ENCODE measurements at regions not wholly inside any gene's neighbourhood (a gene's known extent, or its start where the extent isn't known, plus 50 kb on each side); places are given as distances from the start of the nearest gene placed in this dataset.
A peak's percentile ranks its signal among the peaks of the same experiment; 100 is the strongest.
"Not testable (repeated sequence)": the region's sequence is repeated elsewhere in the genome, so short reads cannot be mapped to it uniquely, and the experiment has no call there.

DNA sequence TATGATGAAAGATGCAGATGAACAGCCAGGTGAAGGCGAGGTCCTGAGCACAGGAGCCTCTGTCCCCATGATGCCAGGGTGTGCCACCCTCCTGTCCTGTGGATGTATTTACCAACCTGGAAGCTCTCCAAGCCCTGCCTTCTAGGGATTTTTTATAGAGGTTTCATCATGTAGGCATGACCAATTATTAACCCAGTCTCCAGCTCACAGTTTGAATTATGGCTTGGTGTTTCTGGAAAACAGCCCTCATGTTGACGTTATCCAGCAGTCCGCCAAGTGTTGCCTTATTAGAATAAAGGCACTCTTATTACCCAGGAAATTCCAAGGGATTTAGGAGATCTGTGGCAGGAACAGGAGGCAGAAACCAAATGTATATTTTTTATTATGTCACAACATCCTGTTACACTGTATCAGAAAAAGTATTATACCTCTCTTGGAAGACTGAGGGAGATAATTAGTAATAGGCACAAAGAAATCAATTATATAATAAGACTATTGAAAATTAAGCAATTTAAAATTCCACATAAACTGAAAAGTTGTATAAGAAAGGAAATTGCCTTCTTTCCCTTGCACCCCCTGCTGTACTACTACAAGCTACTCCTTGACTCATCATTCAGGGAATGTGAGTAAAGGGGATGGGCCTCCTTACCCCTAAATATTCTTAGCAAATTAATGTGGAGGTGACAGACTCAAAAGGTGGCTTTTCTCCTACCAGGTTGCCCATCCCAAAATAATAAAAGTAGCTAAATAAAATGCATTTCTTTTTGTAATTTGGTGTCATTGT, 129.6 kb downstream of the ZNF330 start:
- Mint-ChIP-seq H3K36me3 (ENCODE audit: low read depth) (no peaks in the 10 kb centered on the region), H3K4me1 (peaks cover 4% of the 10 kb centered on the region), H3K4me3 (no peak overlapping the region), H3K27ac (no peak overlapping the region), H3K27me3 (peaks cover 16% of the 10 kb centered on the region)
- ATAC-seq: no peak
- no peaks in the 10 kb centered on the region for H3K9me3 ChIP-seq (ENCODE audit: control insufficient read depth, low read length, poor library complexity, severe bottlenecking)
- no peak for DNase-seq

DNA sequence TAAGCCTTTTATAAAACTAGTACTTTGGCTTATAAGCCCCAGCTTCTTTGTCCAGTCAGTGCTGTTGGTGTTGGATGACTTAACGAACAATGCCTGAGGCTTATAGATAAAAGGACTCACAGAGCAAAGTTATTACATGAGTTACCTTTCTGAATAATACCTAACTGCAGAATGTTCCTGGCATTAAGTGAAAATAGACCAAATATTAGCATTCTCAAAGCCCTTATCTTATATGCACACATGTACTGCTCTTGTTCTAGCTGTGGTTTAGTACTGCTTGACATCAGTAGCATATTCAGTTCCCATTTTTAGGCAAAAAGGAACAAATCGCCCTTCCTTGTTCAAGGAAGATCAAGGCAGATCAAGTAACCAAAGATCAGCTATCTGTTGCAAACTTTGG, 131.6 kb downstream of the ZNF330 start:
- no peaks in the 10 kb centered on the region for H3K36me3 Mint-ChIP-seq (ENCODE audit: low read depth)
- H3K4me3 Mint-ChIP-seq: no peak overlapping the region
- DNase-seq: no peak
- peaks cover 10% of the 10 kb centered on the region for H3K27me3 Mint-ChIP-seq
- H3K9me3 ChIP-seq (ENCODE audit: control insufficient read depth, low read length, poor library complexity, severe bottlenecking): no peaks in the 10 kb centered on the region
- H3K4me1 Mint-ChIP-seq: peaks cover 4% of the 10 kb centered on the region
- no peak overlapping the region for H3K27ac Mint-ChIP-seq
- ATAC-seq: no peak

DNA sequence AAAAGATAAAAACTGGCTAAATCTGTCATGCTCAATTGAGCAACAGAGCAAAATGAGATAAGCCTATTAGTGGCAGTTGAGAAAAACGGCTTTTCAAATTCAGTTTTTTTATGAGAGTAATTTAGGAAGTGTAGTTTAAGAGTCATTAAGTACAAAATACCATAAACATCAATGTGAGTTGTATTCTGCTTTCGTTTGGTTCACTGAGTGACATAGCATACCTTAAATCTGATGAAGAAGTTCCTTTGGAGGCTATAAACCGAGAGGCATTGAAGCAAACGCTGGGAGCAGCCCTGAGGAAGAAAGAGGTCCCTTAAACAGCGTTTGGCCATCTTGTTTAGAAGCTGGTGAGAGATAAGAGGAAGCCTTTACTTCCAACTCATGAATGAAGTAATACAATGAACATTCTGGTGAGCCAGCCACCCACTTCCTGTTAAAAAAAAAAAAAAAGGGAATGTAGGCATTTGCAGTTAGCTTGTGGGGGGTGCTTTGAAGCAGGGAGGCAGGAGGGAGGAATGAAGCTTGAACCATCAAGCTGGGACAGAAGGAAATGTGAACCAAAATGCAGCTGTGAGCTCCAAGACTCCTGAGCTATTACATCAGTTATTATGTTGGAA, 132.3 kb downstream of the ZNF330 start:
- DNase-seq (no peak), ATAC-seq (peak; percentile 12)
- Mint-ChIP-seq H3K27ac (no peak overlapping the region), H3K36me3 (ENCODE audit: low read depth) (no peaks in the 10 kb centered on the region), H3K4me1 (peaks cover 4% of the 10 kb centered on the region), H3K4me3 (no peak overlapping the region), H3K27me3 (peaks cover 10% of the 10 kb centered on the region)
- no peaks in the 10 kb centered on the region for H3K9me3 ChIP-seq (ENCODE audit: control insufficient read depth, low read length, poor library complexity, severe bottlenecking)

DNA sequence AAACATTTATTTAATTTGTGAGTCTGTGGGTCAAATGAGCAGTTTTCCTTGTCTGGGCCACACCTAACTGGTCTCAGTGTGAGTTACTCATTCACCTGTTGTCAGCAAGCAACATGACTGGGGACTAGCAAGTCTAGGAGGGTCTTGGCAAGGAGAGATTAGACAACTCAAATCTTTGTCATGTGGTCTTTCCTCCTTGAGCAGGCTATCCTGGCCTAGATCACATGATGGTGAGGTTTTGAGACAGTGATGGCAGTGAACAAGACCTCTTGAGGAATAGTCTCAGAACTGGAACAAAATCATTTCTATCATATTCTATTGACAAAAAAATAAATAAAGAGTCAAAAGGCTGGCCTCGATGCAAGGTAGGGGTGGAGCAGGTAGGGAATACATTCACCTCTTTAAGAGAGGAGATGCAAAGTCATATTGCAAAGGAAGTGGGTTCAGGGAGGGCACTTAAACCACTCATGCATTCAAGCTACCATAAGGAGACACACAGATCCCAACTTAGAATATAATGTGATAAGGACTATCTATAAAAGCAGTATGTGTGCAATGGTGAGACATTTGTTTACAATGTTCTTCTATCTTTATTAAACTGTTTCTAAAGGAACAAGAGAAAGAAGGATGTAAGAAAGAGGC, 135.7 kb downstream of the ZNF330 start:
- no peak overlapping the region for H3K4me3 Mint-ChIP-seq
- no peaks in the 10 kb centered on the region for H3K9me3 ChIP-seq (ENCODE audit: control insufficient read depth, low read length, poor library complexity, severe bottlenecking)
- DNase-seq (no peak), ATAC-seq (no peak)
- no peaks in the 10 kb centered on the region for H3K27me3 Mint-ChIP-seq
- no peaks in the 10 kb centered on the region for H3K36me3 Mint-ChIP-seq (ENCODE audit: low read depth)
- H3K27ac Mint-ChIP-seq: no peak overlapping the region
- H3K4me1 Mint-ChIP-seq: peaks cover 4% of the 10 kb centered on the region

DNA sequence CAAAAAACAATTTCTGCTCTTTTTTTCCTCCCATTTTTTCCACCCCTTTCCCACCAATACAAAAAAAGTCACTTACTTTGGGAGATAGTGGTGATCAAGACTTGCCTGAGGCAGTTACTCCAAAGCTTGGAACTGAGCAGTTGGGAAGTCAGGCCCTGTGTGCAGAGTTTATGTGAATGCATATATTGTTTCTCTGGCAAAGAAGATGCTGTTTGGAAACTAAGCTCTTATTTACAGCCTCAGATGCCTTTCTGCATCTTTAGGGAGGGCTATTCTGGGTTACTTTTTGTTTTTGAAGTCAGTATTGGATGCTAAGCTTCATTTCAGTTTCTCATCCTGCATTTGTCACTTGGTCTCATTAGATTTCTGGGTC, 136.3 kb downstream of the ZNF330 start:
- H3K4me3 Mint-ChIP-seq: no peak overlapping the region
- no peaks in the 10 kb centered on the region for H3K36me3 Mint-ChIP-seq (ENCODE audit: low read depth)
- no peak for ATAC-seq
- no peak for DNase-seq
- no peaks in the 10 kb centered on the region for H3K27me3 Mint-ChIP-seq
- no peak overlapping the region for H3K27ac Mint-ChIP-seq
- H3K9me3 ChIP-seq (ENCODE audit: control insufficient read depth, low read length, poor library complexity, severe bottlenecking): no peaks in the 10 kb centered on the region
- peaks cover 4% of the 10 kb centered on the region for H3K4me1 Mint-ChIP-seq

DNA sequence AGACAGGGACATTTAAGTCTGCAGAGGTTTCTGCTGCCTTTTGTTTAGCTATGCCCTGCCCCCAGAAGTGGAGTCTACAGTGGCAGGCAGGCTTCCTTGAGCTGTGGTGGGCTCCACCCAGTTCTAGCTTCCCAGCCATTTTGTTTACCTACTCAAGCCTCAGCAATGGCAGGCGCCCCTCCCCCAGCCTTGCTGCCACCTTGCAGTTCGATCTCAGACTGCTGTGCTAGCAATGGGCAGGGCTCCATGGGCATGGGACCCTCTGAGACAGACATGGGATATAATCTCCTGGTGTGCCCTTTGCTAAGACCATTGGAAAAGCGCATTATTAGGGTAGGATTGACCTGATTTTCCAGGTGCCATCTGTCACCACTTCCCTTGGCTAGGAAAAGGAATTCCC, 147.5 kb downstream of the ZNF330 start:
- not testable (repeated sequence) for H3K4me3 Mint-ChIP-seq; H3K27ac Mint-ChIP-seq; ATAC-seq; H3K36me3 Mint-ChIP-seq (ENCODE audit: low read depth); H3K4me1 Mint-ChIP-seq; H3K9me3 ChIP-seq (ENCODE audit: control insufficient read depth, low read length, poor library complexity, severe bottlenecking); H3K27me3 Mint-ChIP-seq; DNase-seq

DNA sequence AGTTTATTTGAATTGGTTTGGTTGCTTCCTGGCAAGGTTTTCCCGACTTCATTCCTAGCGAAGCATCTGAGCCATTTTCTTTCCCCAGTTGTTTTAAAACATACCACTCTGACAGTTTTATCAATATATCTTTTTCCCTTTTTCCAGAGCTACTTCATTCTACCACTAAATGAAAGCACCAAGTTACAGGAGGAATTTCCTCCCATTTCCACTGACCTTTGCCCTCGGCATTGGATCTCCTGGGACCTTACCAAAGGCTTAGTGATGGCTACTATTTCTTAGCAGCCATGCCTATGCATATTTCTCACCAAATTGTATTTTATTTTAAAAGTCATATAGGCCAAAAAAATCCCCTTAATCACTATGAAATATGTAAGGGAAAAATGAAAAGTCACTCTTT, 150.5 kb downstream of the ZNF330 start:
- no peak overlapping the region for H3K27ac Mint-ChIP-seq
- H3K36me3 Mint-ChIP-seq (ENCODE audit: low read depth): no peaks in the 10 kb centered on the region
- no peak for DNase-seq

DNA sequence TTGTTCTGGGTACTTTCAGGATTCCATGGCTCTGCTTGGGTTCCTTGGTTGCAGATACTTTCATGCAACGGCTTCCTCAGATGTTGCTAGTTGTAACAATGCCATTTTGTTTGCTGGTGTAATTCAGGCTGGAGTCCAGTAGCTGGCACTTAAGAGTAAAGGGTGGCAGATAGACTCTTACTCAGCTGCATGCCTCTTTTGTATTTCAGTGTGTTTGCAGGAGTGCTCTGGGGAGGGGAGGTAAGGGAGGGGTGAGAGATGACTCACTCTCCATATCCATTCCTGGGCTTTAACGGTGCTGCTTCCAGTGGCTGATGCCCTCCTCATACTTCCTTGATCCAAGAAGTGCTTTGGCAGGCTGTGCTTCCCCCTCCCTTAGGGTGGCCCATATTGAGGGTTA, 155.2 kb downstream of the ZNF330 start:
- Mint-ChIP-seq H3K27ac (no peak overlapping the region), H3K4me3 (no peak overlapping the region), H3K27me3 (peaks cover 13% of the 10 kb centered on the region), H3K36me3 (ENCODE audit: low read depth) (no peaks in the 10 kb centered on the region), H3K4me1 (no peaks in the 10 kb centered on the region)
- DNase-seq: no peak
- no peak for ATAC-seq
- no peaks in the 10 kb centered on the region for H3K9me3 ChIP-seq (ENCODE audit: control insufficient read depth, low read length, poor library complexity, severe bottlenecking)

More for the DNA sequence above, 150.5 kb downstream of the ZNF330 start:
- H3K9me3 ChIP-seq (ENCODE audit: control insufficient read depth, low read length, poor library complexity, severe bottlenecking): no peaks in the 10 kb centered on the region
- Mint-ChIP-seq H3K27me3 (peaks cover 13% of the 10 kb centered on the region), H3K4me3 (no peak overlapping the region), H3K4me1 (no peaks in the 10 kb centered on the region)
- ATAC-seq: no peak

DNA sequence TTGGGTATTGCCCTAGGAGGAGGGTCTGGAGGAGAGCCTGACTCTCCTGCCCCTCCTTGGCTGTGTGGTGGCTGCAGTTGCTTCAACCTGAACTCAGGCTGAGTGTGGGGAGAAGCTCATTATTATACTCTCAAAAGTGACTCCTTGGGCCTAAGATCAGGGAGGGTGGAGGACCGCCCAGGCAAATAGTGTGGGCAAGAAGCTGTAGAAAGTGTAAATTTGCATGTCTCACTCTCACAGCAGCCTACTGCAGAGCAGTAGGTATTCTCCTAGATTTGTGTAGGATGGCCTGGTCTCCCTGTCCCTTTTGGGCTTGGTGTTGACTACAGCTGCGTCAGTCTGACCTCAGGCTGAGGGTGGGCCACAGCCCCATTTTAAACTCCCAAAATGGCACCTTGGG, 156.1 kb downstream of the ZNF330 start:
- ATAC-seq (no peak), DNase-seq (no peak)
- no peaks in the 10 kb centered on the region for H3K4me1 Mint-ChIP-seq
- H3K27ac Mint-ChIP-seq: no peak overlapping the region
- H3K36me3 Mint-ChIP-seq (ENCODE audit: low read depth): no peaks in the 10 kb centered on the region
- peaks cover 13% of the 10 kb centered on the region for H3K27me3 Mint-ChIP-seq
- H3K4me3 Mint-ChIP-seq: no peak overlapping the region
- no peaks in the 10 kb centered on the region for H3K9me3 ChIP-seq (ENCODE audit: control insufficient read depth, low read length, poor library complexity, severe bottlenecking)

DNA sequence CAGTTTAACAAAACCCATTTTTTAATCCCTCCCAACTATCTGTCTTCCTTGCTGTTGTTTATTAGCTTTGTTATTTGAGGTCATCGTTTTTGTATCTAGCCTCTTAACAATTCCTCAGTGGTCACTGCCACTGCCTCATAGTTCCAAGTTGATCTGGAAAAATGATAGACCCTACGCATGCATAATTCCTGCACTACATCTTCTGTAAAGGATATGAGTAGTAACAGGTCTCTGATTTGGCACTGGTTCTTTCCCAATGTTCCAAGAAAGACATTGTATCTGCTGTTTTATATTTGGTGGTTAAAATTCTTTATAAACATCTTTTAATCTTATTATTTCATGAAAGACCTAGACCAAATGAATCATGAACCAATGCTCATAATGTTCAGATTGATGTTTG, 166.6 kb downstream of the ZNF330 start:
- H3K9me3 ChIP-seq (ENCODE audit: control insufficient read depth, low read length, poor library complexity, severe bottlenecking): no peaks in the 10 kb centered on the region
- Mint-ChIP-seq H3K27ac (no peak overlapping the region), H3K36me3 (ENCODE audit: low read depth) (no peaks in the 10 kb centered on the region), H3K27me3 (peaks cover 5% of the 10 kb centered on the region), H3K4me1 (no peaks in the 10 kb centered on the region), H3K4me3 (no peak overlapping the region)
- DNase-seq (no peak), ATAC-seq (no peak)

DNA sequence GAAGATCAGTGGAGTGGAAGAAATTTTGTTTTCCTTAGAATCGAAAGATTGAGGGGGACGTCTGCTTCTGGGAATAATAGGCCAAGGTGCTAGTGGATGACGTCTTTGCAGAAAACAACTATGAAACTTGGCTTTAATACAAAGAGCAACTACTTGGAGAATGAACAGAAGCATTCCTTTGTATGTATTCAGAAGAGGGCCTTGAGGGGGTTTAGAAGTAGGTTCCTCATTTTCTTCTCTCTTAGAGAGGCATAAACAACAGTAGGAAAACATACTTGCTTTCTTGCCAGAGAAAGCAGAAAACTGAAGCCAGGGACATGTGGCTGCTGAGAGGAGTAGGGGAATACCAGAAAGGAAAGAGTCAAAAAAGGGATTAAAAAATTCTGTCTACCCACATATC, 167.8 kb downstream of the ZNF330 start:
- no peak for ATAC-seq
- Mint-ChIP-seq H3K4me3 (no peak overlapping the region), H3K27ac (no peak overlapping the region), H3K4me1 (no peaks in the 10 kb centered on the region), H3K27me3 (peaks cover 6% of the 10 kb centered on the region), H3K36me3 (ENCODE audit: low read depth) (no peaks in the 10 kb centered on the region)
- H3K9me3 ChIP-seq (ENCODE audit: control insufficient read depth, low read length, poor library complexity, severe bottlenecking): no peaks in the 10 kb centered on the region
- no peak for DNase-seq

DNA sequence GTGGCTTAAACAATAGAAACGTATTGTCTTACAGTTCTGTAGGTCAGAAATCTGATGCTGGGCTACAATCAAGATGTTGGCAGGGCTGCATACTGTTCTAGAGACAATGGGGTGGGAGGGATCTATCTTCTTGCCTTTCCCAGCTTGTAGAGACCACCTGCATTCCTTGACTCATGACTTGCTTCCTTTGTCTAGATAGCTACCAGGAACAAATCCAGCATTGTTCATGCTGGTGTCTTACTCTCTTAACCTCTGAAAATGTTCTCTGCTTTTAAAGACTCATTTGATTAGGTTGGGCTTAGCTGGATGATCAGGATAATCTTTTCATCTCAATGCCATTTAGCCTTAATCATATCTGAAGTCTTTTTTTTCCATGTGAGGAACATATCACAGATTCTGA, 169.0 kb downstream of the ZNF330 start:
- H3K9me3 ChIP-seq (ENCODE audit: control insufficient read depth, low read length, poor library complexity, severe bottlenecking): no peaks in the 10 kb centered on the region
- DNase-seq (no peak), ATAC-seq (no peak)
- Mint-ChIP-seq H3K27ac (no peak overlapping the region), H3K27me3 (peaks cover 15% of the 10 kb centered on the region), H3K4me1 (no peaks in the 10 kb centered on the region), H3K4me3 (no peak overlapping the region), H3K36me3 (ENCODE audit: low read depth) (no peaks in the 10 kb centered on the region)

DNA sequence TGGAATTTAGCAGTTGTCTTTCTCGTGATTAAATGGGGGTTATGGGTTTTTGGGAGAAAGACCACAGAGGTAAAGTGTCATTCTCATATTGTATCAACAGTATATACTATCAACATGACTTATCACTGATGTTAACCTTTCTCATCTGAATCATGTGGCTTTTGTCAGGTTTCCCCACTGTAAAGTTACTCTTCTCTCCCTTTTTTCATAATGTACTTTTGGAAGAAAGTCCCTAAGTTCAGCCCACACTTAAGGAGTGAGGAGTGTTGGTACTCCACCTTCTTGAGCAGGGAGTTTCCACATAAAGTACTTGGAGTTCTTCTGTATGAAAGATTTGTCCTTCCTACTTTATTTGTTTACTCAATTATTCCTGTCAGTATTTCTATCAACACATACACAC, 169.9 kb downstream of the ZNF330 start:
- Mint-ChIP-seq H3K36me3 (ENCODE audit: low read depth) (no peaks in the 10 kb centered on the region), H3K4me1 (no peaks in the 10 kb centered on the region), H3K4me3 (no peak overlapping the region), H3K27me3 (peaks cover 15% of the 10 kb centered on the region), H3K27ac (no peak overlapping the region)
- no peak for ATAC-seq
- no peak for DNase-seq
- no peaks in the 10 kb centered on the region for H3K9me3 ChIP-seq (ENCODE audit: control insufficient read depth, low read length, poor library complexity, severe bottlenecking)

DNA sequence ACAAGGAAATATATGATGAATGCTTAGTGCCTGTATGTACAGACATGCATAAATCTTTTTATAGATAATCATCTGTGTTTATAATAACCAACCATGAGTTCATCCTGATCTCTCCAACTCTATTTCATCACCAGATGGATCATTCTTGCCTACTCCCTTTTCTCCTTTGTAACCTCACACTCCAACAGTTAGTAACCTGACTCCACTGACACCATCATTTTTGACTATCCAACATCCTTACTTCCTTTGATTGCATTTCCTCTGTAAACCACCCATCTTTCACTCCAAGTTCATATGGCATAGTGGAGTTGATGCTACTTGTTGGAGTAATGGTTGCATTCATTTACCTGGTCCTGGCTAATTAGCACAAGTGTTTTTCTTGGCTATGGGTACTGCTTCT, 170.6 kb downstream of the ZNF330 start:
- H3K4me1 Mint-ChIP-seq: no peaks in the 10 kb centered on the region
- ATAC-seq (no peak), DNase-seq (no peak)
- H3K27ac Mint-ChIP-seq: no peak overlapping the region
- no peaks in the 10 kb centered on the region for H3K9me3 ChIP-seq (ENCODE audit: control insufficient read depth, low read length, poor library complexity, severe bottlenecking)
- H3K4me3 Mint-ChIP-seq: no peak overlapping the region
- no peaks in the 10 kb centered on the region for H3K36me3 Mint-ChIP-seq (ENCODE audit: low read depth)
- peaks cover 15% of the 10 kb centered on the region for H3K27me3 Mint-ChIP-seq

Data from T-helper 17 cell (primary cell).